Left hindlimb (tissue), 1 donor: ENCODE measurements at regions not wholly inside any gene's neighbourhood (a gene's known extent, or its start where the extent isn't known, plus 50 kb on each side); places are given as distances from the start of the nearest gene placed in this dataset.
"Not testable (repeated sequence)": the region's sequence is repeated elsewhere in the genome, so short reads cannot be mapped to it uniquely, and the experiment has no call there.

Source experiments
- DNase-seq: peaks from one replicate; pipeline ENCODE4 v3.0.0-alpha.2; 2018

GRCh38 chr9:3773362-3774060, 247.7 kb upstream of the RFX3 start:
- no peak for DNase-seq

- no peak for DNase-seq
Measured at GRCh38 chr9:3769646-3770045, 243.8 kb upstream of the RFX3 start.

GRCh38 chr9:3768712-3769457, 243.1 kb upstream of the RFX3 start:
- no peak for DNase-seq

- no peak for DNase-seq
Measured at GRCh38 chr9:3768286-3768685, 242.5 kb upstream of the RFX3 start.

GRCh38 chr9:3762076-3762475, 236.3 kb upstream of the RFX3 start:
- no peak for DNase-seq

- DNase-seq = no peak
Measured at GRCh38 chr9:3760031-3760430, 234.2 kb upstream of the RFX3 start.

- no peak for DNase-seq
Measured at GRCh38 chr9:3758816-3759576, 233.2 kb upstream of the RFX3 start.

- no peak for DNase-seq
Measured at GRCh38 chr9:3756071-3756470, 230.3 kb upstream of the RFX3 start.

GRCh38 chr9:3751125-3751758, 225.4 kb upstream of the RFX3 start:
- no peak for DNase-seq

- DNase-seq = no peak
Measured at GRCh38 chr9:3750321-3750720, 224.5 kb upstream of the RFX3 start.

- no peak for DNase-seq
Measured at GRCh38 chr9:3746296-3747275, 220.8 kb upstream of the RFX3 start.

GRCh38 chr9:3743901-3744413, 218.2 kb upstream of the RFX3 start:
- no peak for DNase-seq

GRCh38 chr9:3742586-3742985, 216.8 kb upstream of the RFX3 start:
- no peak for DNase-seq

GRCh38 chr9:3741729-3742128, 215.9 kb upstream of the RFX3 start:
- DNase-seq = no peak

GRCh38 chr9:3740690-3741419, 215.1 kb upstream of the RFX3 start:
- DNase-seq = no peak

- DNase-seq = no peak
Measured at GRCh38 chr9:3736161-3736560, 210.4 kb upstream of the RFX3 start.

GRCh38 chr9:3735251-3735650, 209.4 kb upstream of the RFX3 start:
- DNase-seq = no peak

- not testable (repeated sequence) for DNase-seq
Measured at GRCh38 chr9:3733527-3734262, 207.9 kb upstream of the RFX3 start.

GRCh38 chr9:3733039-3733408, 207.2 kb upstream of the RFX3 start:
- no peak for DNase-seq
